IMR-90 (cell line): ENCODE measurements at regions not wholly inside any gene's neighbourhood (a gene's known extent, or its start where the extent isn't known, plus 50 kb on each side); places are given as distances from the start of the nearest gene placed in this dataset.

Experiments
- ATAC-seq: fragments of 200-7000 bp; cut with Tn5 transposase; 2 replicates; pipeline ENCODE4 v1.9.1; 2020; ENCODE audit warnings: low read depth, mild to moderate bottlenecking, moderate library complexity
- BruUV-seq: library from RNA; stranded (reverse); fragments of 400-500 nt; replicated peaks from 2 replicates; lab custom pipeline; 2021; lab: Mats Ljungman, UMichigan
- CTCF ChIA-PET: fragments of 300-600 bp; formaldehyde crosslinking; extraction: SDS; loops from one replicate; lab custom pipeline; 2021; ENCODE audit warnings: antibody characterized with exemption; lab: Yijun Ruan, JAX
- POLR2A ChIA-PET: fragments of 300-600 bp; sonication (Branson Sonifier 250); formaldehyde crosslinking; loops from one replicate; lab custom pipeline; 2022; ENCODE audit warnings: antibody characterized with exemption; ENCODE audit not compliant: unreplicated experiment; lab: Charles Lee
- DNase-seq: peaks from one replicate; pipeline ENCODE4 v3.0.0; 2013
- H2AFZ ChIP-seq: replicated peaks from 2 replicates; pipeline ENCODE3; 2013; ENCODE audit warnings: low read length, mild to moderate bottlenecking; ENCODE audit not compliant: poor library complexity
- H2AK5ac ChIP-seq: 2 replicates; pipeline ENCODE4 v1.6.1; 2013; ENCODE audit warnings: low read depth, low read length, inconsistent platforms
- H2AK9ac ChIP-seq: replicated peaks from 2 replicates; pipeline ENCODE3; 2013; ENCODE audit warnings: mild to moderate bottlenecking, low read depth, low read length, moderate library complexity; ENCODE audit not compliant: poor library complexity
- H2BK120ac ChIP-seq: 2 replicates; pipeline ENCODE4 v1.6.1; 2013; ENCODE audit warnings: low read depth, low read length, inconsistent platforms
- H2BK15ac ChIP-seq: 3 replicates; pipeline ENCODE4 v1.6.1; 2013; ENCODE audit warnings: low read depth, low read length, inconsistent platforms
- H2BK20ac ChIP-seq: 2 replicates; pipeline ENCODE4 v1.6.1; 2013; ENCODE audit warnings: low read depth, mild to moderate bottlenecking, inconsistent platforms, low read length, moderate library complexity
- H2BK5ac ChIP-seq: 2 replicates; pipeline ENCODE4 v1.6.1; 2013; ENCODE audit warnings: mild to moderate bottlenecking, low read depth, low read length, inconsistent platforms; ENCODE audit not compliant: poor library complexity, severe bottlenecking
- H3K14ac ChIP-seq: replicated peaks from 2 replicates; pipeline ENCODE4 v1.6.1; 2013; ENCODE audit warnings: low read depth, low read length, inconsistent platforms
- H3K18ac ChIP-seq: 2 replicates; pipeline ENCODE4 v1.6.1; 2013; ENCODE audit warnings: low read depth, low read length, control low read depth
- H3K23ac ChIP-seq: 2 replicates; pipeline ENCODE4 v1.6.1; 2013; ENCODE audit warnings: low read depth, low read length, inconsistent platforms
- H3K27ac ChIP-seq: 2 replicates; pipeline ENCODE4 v1.5.1; 2013; ENCODE audit warnings: mild to moderate bottlenecking, control low read depth, low read length; ENCODE audit not compliant: insufficient read depth
- H3K27me3 ChIP-seq: 2 replicates; pipeline ENCODE4 v1.6.1; 2013; ENCODE audit warnings: low read length; ENCODE audit not compliant: control insufficient read depth, insufficient read depth
- H3K36me3 ChIP-seq: 2 replicates; pipeline ENCODE4 v1.6.1; 2013; ENCODE audit warnings: low read length, mixed read lengths; ENCODE audit not compliant: control insufficient read depth, insufficient read depth
- H3K4ac ChIP-seq: 2 replicates; pipeline ENCODE4 v1.6.1; 2013; ENCODE audit warnings: low read depth, low read length, inconsistent platforms
- H3K4me1 ChIP-seq: 2 replicates; pipeline ENCODE4 v1.6.1; 2013; ENCODE audit warnings: low read length, mixed read lengths; ENCODE audit not compliant: control insufficient read depth, insufficient read depth
- H3K4me2 ChIP-seq: 2 replicates; pipeline ENCODE4 v1.6.1; 2013; ENCODE audit warnings: low read depth, mild to moderate bottlenecking, control low read depth, low read length, moderate library complexity
- H3K4me3 ChIP-seq: 2 replicates; pipeline ENCODE4 v1.5.1; 2013; ENCODE audit warnings: low read depth, mild to moderate bottlenecking, control low read depth, low read length, moderate library complexity; ENCODE audit not compliant: insufficient read depth
- H3K56ac ChIP-seq: 2 replicates; pipeline ENCODE4 v1.6.1; 2013; ENCODE audit warnings: low read length, inconsistent platforms; ENCODE audit not compliant: insufficient read depth; ENCODE audit errors: extremely low read depth
- H3K79me1 ChIP-seq, 2 experiments: 2 replicates each; pipeline ENCODE4 v1.6.1; 2013; ENCODE audit warnings: low read length in 2 of 2, inconsistent platforms in 1 of 2, low read depth in 1 of 2
- H3K9ac ChIP-seq: 2 replicates; pipeline ENCODE4 v1.6.1; 2013; ENCODE audit warnings: low read depth, low read length, control low read depth
- H3K9me1 ChIP-seq: 2 replicates; pipeline ENCODE4 v1.6.1; 2013; ENCODE audit warnings: low read length, inconsistent platforms; ENCODE audit not compliant: insufficient read depth
- H3K9me3 ChIP-seq: 2 replicates; pipeline ENCODE4 v1.6.1; 2013; ENCODE audit warnings: low read length; ENCODE audit not compliant: control insufficient read depth, insufficient read depth
- H4K20me1 ChIP-seq: 2 replicates; pipeline ENCODE4 v1.6.1; 2013; ENCODE audit warnings: low read length, inconsistent platforms; ENCODE audit not compliant: insufficient read depth
- H4K5ac ChIP-seq: 2 replicates; pipeline ENCODE4 v1.6.1; 2013; ENCODE audit warnings: mild to moderate bottlenecking, low read depth, low read length, control low read depth
- H4K8ac ChIP-seq, 2 experiments: 2 replicates each; pipeline ENCODE4 v1.6.1; 2013; ENCODE audit warnings: low read depth in 2 of 2, low read length in 2 of 2, control low read depth in 1 of 2, inconsistent platforms in 1 of 2
- H4K91ac ChIP-seq: 2 replicates; pipeline ENCODE4 v1.6.1; 2013; ENCODE audit warnings: low read depth, low read length, inconsistent platforms; ENCODE audit not compliant: insufficient read depth
- BHLHE40 ChIP-seq: fragments of 150-350 bp; IDR thresholded peaks from 2 replicates; pipeline ENCODE4 v1.6.1; 2016; ENCODE audit warnings: mild to moderate bottlenecking, low read depth, low read length
- CEBPB ChIP-seq: IDR thresholded peaks from 2 replicates; pipeline ENCODE4 v1.6.1; 2012; ENCODE audit warnings: low read depth, low read length, improper control_type of control experiment
- FOS ChIP-seq: fragments of 150-350 bp; IDR thresholded peaks from 2 replicates; pipeline ENCODE4 v1.6.1; 2016; ENCODE audit warnings: low read depth, low read length
- MAFK ChIP-seq: IDR thresholded peaks from 2 replicates; pipeline ENCODE4 v1.6.1; 2012; ENCODE audit warnings: low read depth, low read length, improper control_type of control experiment
- MXI1 ChIP-seq: IDR thresholded peaks from 2 replicates; pipeline ENCODE4 v1.6.1; 2012; ENCODE audit warnings: low read depth, mild to moderate bottlenecking, low read length, moderate library complexity, borderline replicate concordance
- NFE2L2 ChIP-seq: fragments of 150-350 bp; IDR thresholded peaks from 2 replicates; pipeline ENCODE4 v1.6.1; 2016; ENCODE audit warnings: low read depth, mild to moderate bottlenecking, low read length
- RAD21 ChIP-seq: IDR thresholded peaks from 2 replicates; pipeline ENCODE4 v1.6.1; 2012; ENCODE audit warnings: low read length, improper control_type of control experiment
- RCOR1 ChIP-seq: IDR thresholded peaks from 2 replicates; pipeline ENCODE4 v1.6.1; 2012; ENCODE audit warnings: mild to moderate bottlenecking, low read length, improper control_type of control experiment; ENCODE audit not compliant: insufficient replicate concordance
- RFX5 ChIP-seq: IDR thresholded peaks from 2 replicates; pipeline ENCODE4 v1.8.0; 2012; ENCODE audit warnings: low read depth, mild to moderate bottlenecking, low read length, moderate library complexity
- SMC3 ChIP-seq: fragments of 150-350 bp; IDR thresholded peaks from 2 replicates; pipeline ENCODE4 v1.6.1; 2016; ENCODE audit warnings: low read depth, mild to moderate bottlenecking, antibody characterized with exemption, low read length, moderate library complexity
- USF2 ChIP-seq: fragments of 150-350 bp; IDR thresholded peaks from 2 replicates; pipeline ENCODE4 v1.6.1; 2017; ENCODE audit warnings: mild to moderate bottlenecking, antibody characterized with exemption, low read length, low read depth
- WGBS, 2 experiments: methylation state at CpG; one replicate each; pipeline versions ENCODE4 v1.1.5 to v1.1.7; 2013; ENCODE audit warnings: missing lambda C conversion rate in 2 of 2; ENCODE audit not compliant: insufficient read length in 1 of 2; ENCODE audit errors: extremely low coverage in 2 of 2; 5-methylcytosine and 5-hydroxymethylcytosine counted together
- dilution Hi-C: fragments of 300-500 bp; cut with HindIII; formaldehyde crosslinking; loops from one replicate; pipeline ENCODE4 v1.14.3; 2018; ENCODE audit warnings: low sequenced_read_pairs; ENCODE audit not compliant: unreplicated experiment
- in situ Hi-C: fragments of 300-500 bp; cut with MboI; formaldehyde crosslinking; loops from 3 replicates; pipeline ENCODE4 v1.14.3; 2019; ENCODE audit warnings: low sequenced_read_pairs, inconsistent platforms, mixed read lengths
- intact Hi-C: fragments of 100-400 bp; cut with micrococcal nuclease; formaldehyde crosslinking; loops from 2 replicates; pipeline ENCODE4 v1.10.0; 2022
- TF ChIP-seq, protein P1 (sequence below): fragments of 150-350 bp; IDR thresholded peaks from 2 replicates; pipeline ENCODE4 v1.6.1; 2016; ENCODE audit warnings: low read depth, mild to moderate bottlenecking, low read length, moderate library complexity, borderline replicate concordance
- TF ChIP-seq, protein P2 (sequence below): conservative IDR thresholded peaks from 2 replicates; pipeline ENCODE4 v1.5.1; 2012; ENCODE audit warnings: mild to moderate bottlenecking, low read depth, low read length, improper control_type of control experiment

DNA sequence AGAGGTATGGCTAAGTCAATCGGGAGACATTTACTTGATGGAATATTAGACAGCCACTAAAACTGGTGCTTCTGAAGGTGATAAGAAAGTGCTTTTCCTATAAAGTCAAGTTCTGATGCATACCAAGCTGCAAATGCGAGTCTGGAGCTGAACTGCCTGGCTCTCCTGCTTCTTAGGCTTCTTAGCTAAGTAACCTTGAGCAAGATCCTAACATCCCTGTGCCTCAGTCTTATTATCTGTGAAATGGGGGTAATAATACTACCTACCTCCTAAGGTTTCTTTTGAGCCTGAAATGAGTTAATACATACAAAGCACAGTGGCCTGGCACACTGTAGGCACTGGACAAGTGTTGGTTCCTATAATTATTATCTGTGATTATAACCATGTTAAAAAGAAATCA, 64.5 kb downstream of the ZIC5 start:
- in situ Hi-C loops = no loop called here

More for the DNA sequence above, 64.5 kb downstream of the ZIC5 start:
- Histone ChIP-seq H3K4ac (no peak overlapping the region), H3K9me1 (no peaks in the 10 kb centered on the region), H3K9ac (no peak overlapping the region), H4K5ac (no peak overlapping the region), H3K79me1 (no peaks in the 10 kb centered on the region), H3K9me3 (no peaks in the 10 kb centered on the region), H4K20me1 (no peaks in the 10 kb centered on the region), H2BK5ac (no peak overlapping the region), H3K4me1 (no peaks in the 10 kb centered on the region), H3K14ac (no peak overlapping the region), H2BK20ac (no peak overlapping the region), H2AK9ac (no peak overlapping the region), H2BK120ac (no peak overlapping the region), H3K36me3 (no peaks in the 10 kb centered on the region), H3K23ac (no peak overlapping the region), H4K8ac (no peak overlapping the region), H3K27ac (no peak overlapping the region), H2AK5ac (no peak overlapping the region), H3K4me3 (no peak overlapping the region), H3K4me2 (no peak overlapping the region), H3K18ac (no peak overlapping the region), H2AFZ (no peak overlapping the region), H3K56ac (no peak overlapping the region), H4K91ac (no peak overlapping the region), H3K27me3 (peaks cover 19% of the 10 kb centered on the region), H2BK15ac (no peak overlapping the region)
- WGBS, 2 experiments = no CpG with 5 or more reads among the region's 2 CpGs
- intact Hi-C loops = no loop called here
- ATAC-seq (no peak), DNase-seq (no peak)
- ChIA-PET CTCF (no interaction called here), POLR2A (no interaction called here)
- BruUV-seq = no TSS peak
- TF ChIP-seq RCOR1 (no peak), USF2 (no peak), RFX5 (no peak), RAD21 (no peak), CEBPB (no peak), NFE2L2 (no peak), BHLHE40 (no peak), FOS (no peak), SMC3 (no peak), MAFK (no peak), MXI1 (no peak)
- TF ChIP-seq, protein P1, sequence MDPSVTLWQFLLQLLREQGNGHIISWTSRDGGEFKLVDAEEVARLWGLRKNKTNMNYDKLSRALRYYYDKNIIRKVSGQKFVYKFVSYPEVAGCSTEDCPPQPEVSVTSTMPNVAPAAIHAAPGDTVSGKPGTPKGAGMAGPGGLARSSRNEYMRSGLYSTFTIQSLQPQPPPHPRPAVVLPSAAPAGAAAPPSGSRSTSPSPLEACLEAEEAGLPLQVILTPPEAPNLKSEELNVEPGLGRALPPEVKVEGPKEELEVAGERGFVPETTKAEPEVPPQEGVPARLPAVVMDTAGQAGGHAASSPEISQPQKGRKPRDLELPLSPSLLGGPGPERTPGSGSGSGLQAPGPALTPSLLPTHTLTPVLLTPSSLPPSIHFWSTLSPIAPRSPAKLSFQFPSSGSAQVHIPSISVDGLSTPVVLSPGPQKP = no peak
- TF ChIP-seq, protein P2, sequence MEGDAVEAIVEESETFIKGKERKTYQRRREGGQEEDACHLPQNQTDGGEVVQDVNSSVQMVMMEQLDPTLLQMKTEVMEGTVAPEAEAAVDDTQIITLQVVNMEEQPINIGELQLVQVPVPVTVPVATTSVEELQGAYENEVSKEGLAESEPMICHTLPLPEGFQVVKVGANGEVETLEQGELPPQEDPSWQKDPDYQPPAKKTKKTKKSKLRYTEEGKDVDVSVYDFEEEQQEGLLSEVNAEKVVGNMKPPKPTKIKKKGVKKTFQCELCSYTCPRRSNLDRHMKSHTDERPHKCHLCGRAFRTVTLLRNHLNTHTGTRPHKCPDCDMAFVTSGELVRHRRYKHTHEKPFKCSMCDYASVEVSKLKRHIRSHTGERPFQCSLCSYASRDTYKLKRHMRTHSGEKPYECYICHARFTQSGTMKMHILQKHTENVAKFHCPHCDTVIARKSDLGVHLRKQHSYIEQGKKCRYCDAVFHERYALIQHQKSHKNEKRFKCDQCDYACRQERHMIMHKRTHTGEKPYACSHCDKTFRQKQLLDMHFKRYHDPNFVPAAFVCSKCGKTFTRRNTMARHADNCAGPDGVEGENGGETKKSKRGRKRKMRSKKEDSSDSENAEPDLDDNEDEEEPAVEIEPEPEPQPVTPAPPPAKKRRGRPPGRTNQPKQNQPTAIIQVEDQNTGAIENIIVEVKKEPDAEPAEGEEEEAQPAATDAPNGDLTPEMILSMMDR = no peak
- dilution Hi-C loops = no loop called here
